ENCODE measurements at regions not wholly inside any gene's neighbourhood (a gene's known extent, or its start where the extent isn't known, plus 50 kb on each side); places are given as distances from the start of the nearest gene placed in this dataset.

- DNase-seq, result peak; percentile 24
Measured at GRCh38 chr3:23079976-23080375, 123.2 kb upstream of the UBE2E2 start.

GRCh38 chr3:23083701-23084100 is 119.4 kb upstream of the UBE2E2 start:
- no peak for DNase-seq

GRCh38 chr3:23084367-23084766 is 118.8 kb upstream of the UBE2E2 start:
- DNase-seq, result no peak

GRCh38 chr3:23085261-23085660 is 117.9 kb upstream of the UBE2E2 start:
- no peak for DNase-seq

- DNase-seq, result no peak
Measured at GRCh38 chr3:23086331-23086730, 116.8 kb upstream of the UBE2E2 start.

GRCh38 chr3:23086831-23087230 is 116.3 kb upstream of the UBE2E2 start:
- DNase-seq, result no peak

GRCh38 chr3:23094412-23094811 is 108.7 kb upstream of the UBE2E2 start:
- DNase-seq, result no peak

- DNase-seq, result peak; percentile 52
Measured at GRCh38 chr3:23094890-23095462, 108.2 kb upstream of the UBE2E2 start.

- DNase-seq, result peak; percentile 8
Measured at GRCh38 chr3:23096041-23096440, 107.1 kb upstream of the UBE2E2 start.

- DNase-seq, result no peak
Measured at GRCh38 chr3:23099021-23099420, 104.1 kb upstream of the UBE2E2 start.

GRCh38 chr3:23099677-23100076 is 103.5 kb upstream of the UBE2E2 start:
- DNase-seq, result no peak

GRCh38 chr3:23100106-23100505 is 103.0 kb upstream of the UBE2E2 start:
- DNase-seq, result no peak

- no peak for DNase-seq
Measured at GRCh38 chr3:23103764-23104163, 99.4 kb upstream of the UBE2E2 start.

GRCh38 chr3:23105048-23105447 is 98.1 kb upstream of the UBE2E2 start:
- no peak for DNase-seq

GRCh38 chr3:23106666-23107065 is 96.5 kb upstream of the UBE2E2 start:
- DNase-seq, result no peak

GRCh38 chr3:23107221-23107620 is 95.9 kb upstream of the UBE2E2 start:
- DNase-seq, result no peak

- no peak for DNase-seq
Measured at GRCh38 chr3:23108451-23109057, 94.6 kb upstream of the UBE2E2 start.

- DNase-seq, result no peak
Measured at GRCh38 chr3:23111286-23111685, 91.8 kb upstream of the UBE2E2 start.

GRCh38 chr3:23111797-23112196 is 91.3 kb upstream of the UBE2E2 start:
- no peak for DNase-seq

- DNase-seq, result no peak
Measured at GRCh38 chr3:23112491-23112890, 90.6 kb upstream of the UBE2E2 start.

GRCh38 chr3:23113455-23114171 is 89.5 kb upstream of the UBE2E2 start:
- peak; percentile 62 for DNase-seq

- no peak for DNase-seq
Measured at GRCh38 chr3:23114432-23114831, 88.7 kb upstream of the UBE2E2 start.

- no peak for DNase-seq
Measured at GRCh38 chr3:23115171-23115877, 87.8 kb upstream of the UBE2E2 start.
